GM21447 (cell line): ENCODE measurements at regions not wholly inside any gene's neighbourhood (a gene's known extent, or its start where the extent isn't known, plus 50 kb on each side); places are given as distances from the start of the nearest gene placed in this dataset.

Source experiments
- ATAC-seq: cut with Tn5 transposase; IDR thresholded peaks from one replicate; pipeline ENCODE4 v1.9.1; 2021; ENCODE audit not compliant: unreplicated experiment

GRCh38 chr7:32428546-32428945 is 61.6 kb downstream of the LSM5 start:
- ATAC-seq: no peak

- peak; percentile 67 for ATAC-seq
Observed at GRCh38 chr7:32427769-32428291, 62.4 kb downstream of the LSM5 start.

- ATAC-seq: no peak
Observed at GRCh38 chr7:32416846-32417245, 73.3 kb downstream of the LSM5 start.

- no peak for ATAC-seq
Observed at GRCh38 chr7:32415936-32416335, 74.2 kb downstream of the LSM5 start.

- no peak for ATAC-seq
Observed at GRCh38 chr7:32415519-32415918, 74.7 kb downstream of the LSM5 start.

- no peak for ATAC-seq
Observed at GRCh38 chr7:32412471-32412870, 77.7 kb downstream of the LSM5 start.

GRCh38 chr7:32410545-32410944 is 79.6 kb downstream of the LSM5 start:
- no peak for ATAC-seq

GRCh38 chr7:32406386-32406785 is 83.8 kb downstream of the LSM5 start:
- no peak for ATAC-seq

- ATAC-seq: no peak
Observed at GRCh38 chr7:32403463-32404229, 86.5 kb downstream of the LSM5 start.

GRCh38 chr7:32400676-32401075 is 89.5 kb downstream of the LSM5 start:
- ATAC-seq: no peak

GRCh38 chr7:32399311-32399710 is 90.9 kb downstream of the LSM5 start:
- no peak for ATAC-seq

GRCh38 chr7:32395168-32395567 is 95.0 kb downstream of the LSM5 start:
- ATAC-seq: no peak

GRCh38 chr7:32393861-32394260 is 96.3 kb downstream of the LSM5 start:
- ATAC-seq: no peak

- ATAC-seq: no peak
Observed at GRCh38 chr7:32390210-32390609, 100.0 kb downstream of the LSM5 start.

- no peak for ATAC-seq
Observed at GRCh38 chr7:32385316-32385956, 104.7 kb downstream of the LSM5 start.

GRCh38 chr7:32381024-32381601 is 109.1 kb downstream of the LSM5 start:
- no peak for ATAC-seq

GRCh38 chr7:32379510-32380112 is 110.6 kb downstream of the LSM5 start:
- no peak for ATAC-seq

GRCh38 chr7:32378988-32379387 is 111.2 kb downstream of the LSM5 start:
- no peak for ATAC-seq

- no peak for ATAC-seq
Observed at GRCh38 chr7:32364581-32364980, 125.6 kb downstream of the LSM5 start.

- ATAC-seq: no peak
Observed at GRCh38 chr7:32360127-32360526, 130.1 kb downstream of the LSM5 start.

- no peak for ATAC-seq
Observed at GRCh38 chr7:32357535-32358277, 132.5 kb downstream of the LSM5 start.
